Type B pancreatic cell (in vitro differentiated cells): ENCODE measurements at regions not wholly inside any gene's neighbourhood (a gene's known extent, or its start where the extent isn't known, plus 50 kb on each side); places are given as distances from the start of the nearest gene placed in this dataset.
"Not testable (repeated sequence)": the region's sequence is repeated elsewhere in the genome, so short reads cannot be mapped to it uniquely, and the experiment has no call there.

Experiments
- DNase-seq: peaks from one replicate; pipeline ENCODE4 v3.0.0; 2021; ENCODE audit warnings: mixed read lengths; ENCODE audit not compliant: unreplicated experiment; ENCODE audit errors: extremely low spot score
- H3K27ac Mint-ChIP-seq: 2 replicates; pipeline ENCODE4 v1.8.0; 2021; ENCODE audit warnings: mild to moderate bottlenecking, mixed read lengths
- H3K27me3 Mint-ChIP-seq: 2 replicates; pipeline ENCODE4 v1.8.0; 2021; ENCODE audit warnings: mixed read lengths
- H3K36me3 Mint-ChIP-seq: 2 replicates; pipeline ENCODE4 v1.8.0; 2021; ENCODE audit warnings: mixed read lengths
- H3K4me1 Mint-ChIP-seq: one replicate; pipeline ENCODE4 v1.8.0; 2021; ENCODE audit warnings: mixed read lengths; ENCODE audit not compliant: unreplicated experiment
- H3K4me3 Mint-ChIP-seq: 2 replicates; pipeline ENCODE4 v1.8.0; 2021; ENCODE audit warnings: mild to moderate bottlenecking, mixed read lengths
- H3K9me3 Mint-ChIP-seq: 2 replicates; pipeline ENCODE4 v1.8.0; 2021; ENCODE audit warnings: mixed read lengths
- CTCF ChIP-seq: fragments of 200-600 bp; sonication (generic); conservative IDR thresholded peaks from 2 replicates; pipeline ENCODE4 v1.5.0; 2021; ENCODE audit warnings: antibody characterized with exemption, mild to moderate bottlenecking

GRCh38 chr14:25322784-25323183 is 272.8 kb upstream of the STXBP6 start:
- no peaks in the 10 kb centered on the region for H3K27me3 Mint-ChIP-seq
- DNase-seq: no peak
- no peaks in the 10 kb centered on the region for H3K4me1 Mint-ChIP-seq
- H3K4me3 Mint-ChIP-seq: no peak overlapping the region
- H3K36me3 Mint-ChIP-seq: no peaks in the 10 kb centered on the region
- no peak for TF ChIP-seq CTCF
- no peak overlapping the region for H3K27ac Mint-ChIP-seq
- H3K9me3 Mint-ChIP-seq: no peaks in the 10 kb centered on the region

GRCh38 chr14:25316007-25316406 is 266.1 kb upstream of the STXBP6 start:
- not testable (repeated sequence) for DNase-seq, H3K4me3 Mint-ChIP-seq, H3K9me3 Mint-ChIP-seq, H3K27ac Mint-ChIP-seq, H3K36me3 Mint-ChIP-seq, H3K27me3 Mint-ChIP-seq, H3K4me1 Mint-ChIP-seq

GRCh38 chr14:25308244-25308643 is 258.3 kb upstream of the STXBP6 start:
- no peaks in the 10 kb centered on the region for H3K4me1 Mint-ChIP-seq
- DNase-seq: no peak
- H3K4me3 Mint-ChIP-seq: no peak overlapping the region
- no peaks in the 10 kb centered on the region for H3K27me3 Mint-ChIP-seq
- H3K27ac Mint-ChIP-seq: no peak overlapping the region
- no peak for TF ChIP-seq CTCF
- no peaks in the 10 kb centered on the region for H3K36me3 Mint-ChIP-seq
- peaks cover 5% of the 10 kb centered on the region for H3K9me3 Mint-ChIP-seq

- peaks cover 2% of the 10 kb centered on the region for H3K9me3 Mint-ChIP-seq
- no peaks in the 10 kb centered on the region for H3K27me3 Mint-ChIP-seq
- DNase-seq: no peak
- H3K4me3 Mint-ChIP-seq: no peak overlapping the region
- TF ChIP-seq CTCF: no peak
- no peaks in the 10 kb centered on the region for H3K36me3 Mint-ChIP-seq
- no peaks in the 10 kb centered on the region for H3K4me1 Mint-ChIP-seq
- no peak overlapping the region for H3K27ac Mint-ChIP-seq
Measured at GRCh38 chr14:25303934-25304333, 254.0 kb upstream of the STXBP6 start.

- Mint-ChIP-seq H3K36me3 (no peaks in the 10 kb centered on the region), H3K9me3 (no peaks in the 10 kb centered on the region), H3K27me3 (no peaks in the 10 kb centered on the region)
Measured at GRCh38 chr14:25298238-25298637, 248.3 kb upstream of the STXBP6 start.

GRCh38 chr14:25290154-25290553 is 240.2 kb upstream of the STXBP6 start:
- H3K4me3 Mint-ChIP-seq, DNase-seq, H3K27ac Mint-ChIP-seq, H3K36me3 Mint-ChIP-seq, H3K4me1 Mint-ChIP-seq, H3K27me3 Mint-ChIP-seq, H3K9me3 Mint-ChIP-seq: not testable (repeated sequence)

More at GRCh38 chr14:25298238-25298637, 248.3 kb upstream of the STXBP6 start:
- no peak for TF ChIP-seq CTCF
- Mint-ChIP-seq H3K4me3 (no peak overlapping the region), H3K27ac (no peak overlapping the region), H3K4me1 (no peaks in the 10 kb centered on the region)
- no peak for DNase-seq

GRCh38 chr14:25274529-25274928 is 224.6 kb upstream of the STXBP6 start:
- peaks cover 4% of the 10 kb centered on the region for H3K27me3 Mint-ChIP-seq
- H3K4me3 Mint-ChIP-seq: no peak overlapping the region
- H3K4me1 Mint-ChIP-seq: no peaks in the 10 kb centered on the region
- DNase-seq: no peak
- no peaks in the 10 kb centered on the region for H3K36me3 Mint-ChIP-seq
- H3K27ac Mint-ChIP-seq: no peak overlapping the region
- TF ChIP-seq CTCF: no peak
- no peaks in the 10 kb centered on the region for H3K9me3 Mint-ChIP-seq
